NCI-H82 treated with DMSO at 0.1 percent for 48 hours (cell line): ENCODE measurements at regions not wholly inside any gene's neighbourhood (a gene's known extent, or its start where the extent isn't known, plus 50 kb on each side); places are given as distances from the start of the nearest gene placed in this dataset.

Experiments
- DNase-seq: peaks from one replicate; lab custom pipeline; 2025; ENCODE audit not compliant: unreplicated experiment; lab: John Stamatoyannopoulos, UW

DNA sequence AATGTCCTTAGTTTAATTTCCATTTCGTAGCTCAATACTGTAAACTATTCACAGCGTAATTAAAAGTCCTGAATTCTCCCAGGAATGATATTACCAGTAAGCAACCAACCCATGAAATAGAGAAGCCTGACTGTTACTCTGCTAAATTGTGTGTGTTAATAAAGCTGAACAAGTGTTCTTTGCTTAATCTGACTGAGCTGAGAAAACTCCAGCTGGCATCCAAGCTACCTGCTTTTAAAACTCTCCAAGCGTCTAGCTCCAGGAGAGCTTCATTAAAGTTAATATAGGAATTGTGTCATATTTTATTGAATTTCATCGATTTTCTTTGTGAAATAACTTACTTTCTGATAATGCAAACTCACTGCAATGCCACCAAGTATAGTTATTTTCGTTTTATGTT, 524.4 kb downstream of the SLC16A7 start:
- no peak for DNase-seq

DNA sequence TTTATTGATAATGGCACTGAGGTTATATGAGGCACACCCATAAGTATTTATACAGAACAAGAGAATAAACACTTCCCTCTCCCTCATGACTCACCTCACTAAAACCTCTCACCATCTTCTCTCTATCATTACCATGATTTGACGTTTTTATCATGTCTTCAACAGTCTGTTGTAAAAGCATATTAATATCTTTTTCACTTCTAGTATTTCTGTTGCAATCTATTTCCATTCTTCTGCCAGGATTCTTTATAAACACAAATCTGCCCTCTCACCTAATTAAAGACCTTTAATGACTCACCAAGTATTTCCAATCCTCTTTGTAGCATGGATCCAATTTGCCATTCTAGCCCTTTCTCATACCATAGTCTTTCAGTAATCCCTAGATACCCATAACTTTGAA, 527.7 kb downstream of the SLC16A7 start:
- no peak for DNase-seq

DNA sequence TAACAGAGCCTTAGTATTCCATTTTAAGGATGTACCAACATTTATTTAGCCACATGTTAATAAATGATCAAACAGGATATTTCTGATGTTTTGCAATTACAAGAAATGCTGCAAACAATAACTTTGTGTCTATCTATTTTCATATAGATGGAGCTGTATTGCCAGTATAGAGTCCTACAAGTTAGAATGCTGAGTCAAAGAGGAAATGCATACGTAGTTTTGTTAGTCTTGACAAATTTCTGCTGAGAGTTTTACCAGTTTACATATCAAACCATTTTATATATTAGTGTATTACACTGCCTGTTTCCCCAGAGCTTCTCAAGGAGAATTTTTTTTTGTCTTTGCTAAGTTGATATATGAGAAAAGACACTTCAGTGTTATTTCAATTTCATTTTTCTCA, 541.7 kb downstream of the SLC16A7 start:
- no peak for DNase-seq

DNA sequence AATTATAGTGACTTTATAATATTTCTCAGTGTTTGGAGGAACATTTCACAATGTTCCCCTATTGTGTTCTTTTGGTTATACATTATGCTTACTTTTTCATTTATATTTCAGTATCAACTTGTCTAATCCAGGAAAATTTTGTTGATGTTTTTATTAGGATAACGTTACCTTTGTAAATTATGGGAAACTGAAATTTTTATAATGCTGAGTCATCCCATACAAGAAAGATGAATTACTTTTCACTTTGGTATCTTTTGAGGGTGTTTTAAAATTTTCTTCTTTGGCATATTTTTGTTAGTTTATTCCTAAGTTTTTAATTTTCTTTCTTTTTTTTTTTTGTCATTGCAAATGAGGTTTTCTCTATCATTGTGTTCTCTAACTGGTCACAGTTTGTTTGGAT, 542.7 kb downstream of the SLC16A7 start:
- DNase-seq, result no peak

DNA sequence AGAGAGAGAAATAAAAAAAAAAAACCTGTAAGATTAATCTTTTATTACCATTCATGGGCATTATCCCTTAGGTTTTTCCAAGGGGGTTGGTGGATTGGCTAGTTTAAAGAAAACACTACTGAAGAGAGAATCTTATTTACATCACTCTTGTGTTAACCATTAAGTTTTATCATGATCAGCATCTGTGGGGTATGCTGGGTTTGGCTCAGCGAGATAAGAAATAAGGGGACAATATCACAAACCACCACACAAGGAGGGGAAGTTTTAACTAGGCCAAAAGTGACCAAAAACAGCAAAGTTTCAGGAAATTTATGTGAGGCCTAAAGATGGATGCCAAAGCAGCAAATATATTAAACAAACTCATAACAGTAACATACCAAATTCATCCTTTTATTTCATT, 548.6 kb downstream of the SLC16A7 start:
- no peak for DNase-seq

DNA sequence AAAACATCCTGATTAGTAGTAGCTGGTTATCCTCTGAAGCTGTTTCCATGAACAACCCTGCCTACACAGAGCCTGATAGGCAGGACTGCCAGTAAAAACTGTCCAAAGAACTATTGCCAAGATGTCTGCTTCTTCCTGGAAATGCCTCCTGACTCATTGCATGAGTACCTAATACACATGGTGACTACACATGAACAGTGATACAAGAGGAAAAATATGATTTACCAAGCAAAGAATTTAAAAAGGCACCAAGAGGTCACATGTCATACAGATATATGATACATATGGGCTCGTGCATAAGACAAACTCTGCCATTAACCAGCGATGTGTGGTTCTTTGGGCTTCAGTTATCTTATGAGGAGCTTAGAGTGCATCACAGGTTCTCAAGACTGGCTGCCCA, 552.3 kb downstream of the SLC16A7 start:
- no peak for DNase-seq

DNA sequence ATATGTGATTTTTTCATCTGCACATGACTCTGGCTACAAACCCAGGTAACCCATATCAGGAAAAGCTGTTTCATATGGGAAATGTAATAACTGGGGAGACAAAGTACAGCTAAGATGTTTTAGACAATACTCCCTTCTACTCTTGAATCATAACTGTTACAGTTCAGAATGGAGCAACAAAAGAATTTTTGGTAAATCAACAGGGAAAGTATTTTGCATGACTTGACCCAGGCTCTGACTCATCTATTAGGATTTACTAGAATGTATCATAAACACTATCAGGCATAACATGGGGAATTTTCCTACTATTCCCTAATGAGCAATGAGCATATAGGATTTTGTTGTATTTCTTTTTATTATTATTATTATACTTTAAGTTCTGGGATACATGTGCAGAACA, 553.0 kb downstream of the SLC16A7 start:
- DNase-seq, result no peak

DNA sequence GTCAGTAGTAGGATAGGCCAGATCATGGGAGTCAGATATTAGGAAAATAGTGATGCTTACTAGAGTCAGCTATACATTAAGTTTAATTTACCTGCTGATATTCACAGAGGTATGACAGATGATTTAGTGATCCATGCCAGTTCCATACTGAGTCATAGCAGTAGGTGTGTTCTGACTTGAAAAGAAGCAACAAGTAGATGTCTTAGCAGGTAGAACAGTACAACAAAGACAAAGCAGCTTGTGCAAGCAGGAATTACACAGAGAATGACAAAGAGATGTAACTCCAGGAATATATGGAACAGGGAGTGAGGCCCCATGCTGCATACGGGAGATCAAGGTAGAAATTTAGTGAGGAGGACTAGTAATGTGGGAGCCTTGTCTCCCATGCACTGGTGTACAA, 556.9 kb downstream of the SLC16A7 start:
- DNase-seq, result no peak

DNA sequence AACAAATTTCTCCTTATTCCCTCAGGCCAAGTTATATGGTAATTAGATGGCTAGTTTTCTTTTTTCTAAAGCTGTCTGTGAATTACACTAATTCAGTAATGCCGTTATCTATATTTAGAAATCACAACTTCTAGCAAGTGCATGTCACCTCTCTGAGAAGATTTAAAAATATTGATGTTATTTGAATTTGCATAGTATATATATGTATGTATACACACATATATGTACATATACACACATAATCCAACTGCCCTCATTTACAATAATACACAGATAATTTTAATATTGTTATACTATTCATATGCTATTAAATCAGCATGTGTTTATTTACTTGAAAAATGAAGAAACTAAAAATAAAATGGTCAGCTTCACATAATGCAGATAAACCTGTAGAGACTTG, 563.9 kb downstream of the SLC16A7 start:
- DNase-seq, result no peak

DNA sequence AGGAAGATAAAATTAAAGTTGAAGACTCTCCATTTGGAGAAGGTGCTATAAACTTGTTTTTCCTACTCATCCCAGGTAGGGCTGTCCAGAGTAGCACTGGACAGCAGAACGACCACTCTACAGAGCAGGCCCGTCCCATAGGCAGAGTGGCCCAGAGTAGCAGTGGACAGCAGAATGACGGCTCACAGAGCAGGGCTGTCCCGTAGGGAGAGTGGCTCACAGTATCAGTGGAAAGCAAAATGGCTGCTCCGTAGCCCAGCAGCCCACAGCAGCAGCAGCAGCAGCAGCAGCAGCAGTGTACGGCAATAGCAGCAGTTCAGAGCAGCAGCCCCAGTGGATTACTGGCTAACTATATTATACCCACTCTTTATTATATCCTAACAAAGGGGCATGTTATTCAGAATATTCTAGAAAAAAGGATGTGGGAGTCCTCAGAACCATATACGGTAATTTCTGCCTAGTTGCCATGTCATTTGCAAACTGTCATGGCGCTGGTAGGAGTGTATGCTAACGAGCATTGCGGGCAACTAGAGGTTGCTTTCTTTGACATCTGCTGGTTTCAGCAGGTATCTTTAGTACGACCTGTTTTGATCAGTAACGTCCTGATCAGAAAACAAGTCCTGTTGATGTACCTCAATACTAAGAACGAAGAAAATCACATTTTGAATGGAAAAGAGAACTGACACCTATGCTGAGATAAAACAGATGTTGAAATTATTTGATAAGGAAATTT, 567.3 kb downstream of the SLC16A7 start:
- DNase-seq, result no peak

DNA sequence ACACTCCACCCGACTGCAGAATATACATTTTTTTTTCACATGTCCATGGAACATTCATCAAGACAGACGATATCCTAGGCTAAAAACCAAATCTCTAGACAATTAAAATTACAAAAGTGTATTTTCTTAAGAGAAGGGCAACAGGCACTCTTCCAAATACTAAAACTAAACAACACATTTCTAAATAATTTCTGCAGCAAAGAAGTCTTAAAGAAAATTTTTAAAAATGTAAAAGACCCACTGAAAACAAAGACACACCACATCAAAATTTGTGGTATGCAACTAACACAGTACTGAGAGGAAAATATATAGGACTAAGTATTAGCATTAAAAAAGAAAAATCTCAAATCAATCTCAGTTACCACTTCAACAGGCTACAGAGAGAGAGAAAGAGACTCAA, 570.0 kb downstream of the SLC16A7 start:
- DNase-seq, result no peak

DNA sequence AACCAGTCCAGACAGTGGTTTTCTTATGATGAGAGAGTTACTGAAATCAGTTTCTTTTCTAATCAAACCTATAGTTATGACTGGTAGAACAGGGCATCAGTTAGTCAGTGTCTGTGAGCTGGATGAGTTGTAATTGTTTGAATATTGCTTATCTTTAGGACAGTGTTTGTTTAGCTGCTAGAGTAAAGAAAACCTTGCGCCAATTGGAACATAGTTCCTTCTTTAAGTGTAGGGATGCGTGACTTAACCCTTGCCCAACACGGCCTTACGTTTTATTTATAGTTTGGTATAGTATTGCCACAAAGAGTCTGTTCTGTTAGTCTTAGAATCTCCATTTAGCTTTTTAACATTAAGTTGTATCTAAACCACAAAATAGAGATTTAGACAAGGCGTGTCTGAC, 572.6 kb downstream of the SLC16A7 start:
- DNase-seq, result no peak

DNA sequence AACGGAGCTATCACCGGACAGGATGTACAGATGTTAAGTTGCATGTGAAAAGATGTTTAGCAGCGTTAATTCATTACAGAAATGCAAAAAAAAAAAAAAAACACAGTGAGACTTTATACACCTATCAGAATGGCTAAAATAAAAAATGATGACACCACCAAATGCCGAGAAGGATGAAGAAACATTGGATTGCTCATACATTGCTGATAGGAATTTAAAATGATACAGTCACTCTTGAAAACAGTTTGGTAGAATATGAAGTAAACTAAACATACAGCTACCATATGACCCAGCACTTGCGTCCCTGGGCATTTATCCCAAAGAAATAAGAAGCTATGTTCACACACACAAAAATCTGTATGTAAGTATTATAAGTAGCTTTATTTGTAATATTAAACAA, 574.1 kb downstream of the SLC16A7 start:
- no peak for DNase-seq

DNA sequence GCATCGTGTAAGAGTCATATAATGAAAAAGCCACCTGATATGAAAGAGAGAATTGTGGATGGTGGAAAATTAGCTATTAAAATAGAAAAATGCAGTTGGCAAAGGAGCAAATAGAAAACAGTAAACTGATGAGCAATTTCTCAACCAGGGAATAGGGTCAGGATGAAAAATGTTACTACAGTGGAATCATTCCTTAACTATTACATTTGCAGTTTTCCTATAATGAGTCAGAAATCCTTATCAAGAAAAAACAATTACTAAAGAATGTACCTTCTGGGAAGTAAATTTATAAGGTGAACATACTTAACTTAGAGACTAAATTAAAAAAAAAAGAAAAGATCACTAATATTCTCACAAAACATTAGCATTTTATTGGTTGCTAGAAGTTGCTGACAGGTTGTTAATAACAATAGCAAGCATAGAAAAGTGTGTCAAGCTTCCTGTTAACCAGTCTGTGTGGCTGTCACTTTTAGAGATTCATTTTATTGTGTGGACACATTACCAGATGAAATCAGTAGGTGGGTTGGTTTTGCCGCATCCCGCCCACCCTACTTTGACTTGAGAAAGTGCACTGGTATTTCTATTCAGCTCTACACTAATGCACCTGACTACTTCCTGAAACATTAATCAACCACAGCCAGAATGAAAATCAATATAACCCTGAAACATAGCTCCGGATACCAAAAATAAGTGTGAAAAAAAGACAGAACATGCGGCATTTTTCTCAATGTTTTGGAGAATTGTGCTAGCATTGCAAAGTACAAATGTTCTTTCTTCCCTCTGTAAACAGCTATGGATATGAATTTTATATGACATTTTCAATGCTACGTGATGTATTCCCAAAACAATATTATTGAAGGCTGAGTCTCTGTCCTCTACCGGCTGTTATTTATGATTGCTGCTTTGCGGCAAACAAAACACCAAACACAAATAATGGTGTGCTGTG, 576.7 kb downstream of the SLC16A7 start:
- no peak for DNase-seq

DNA sequence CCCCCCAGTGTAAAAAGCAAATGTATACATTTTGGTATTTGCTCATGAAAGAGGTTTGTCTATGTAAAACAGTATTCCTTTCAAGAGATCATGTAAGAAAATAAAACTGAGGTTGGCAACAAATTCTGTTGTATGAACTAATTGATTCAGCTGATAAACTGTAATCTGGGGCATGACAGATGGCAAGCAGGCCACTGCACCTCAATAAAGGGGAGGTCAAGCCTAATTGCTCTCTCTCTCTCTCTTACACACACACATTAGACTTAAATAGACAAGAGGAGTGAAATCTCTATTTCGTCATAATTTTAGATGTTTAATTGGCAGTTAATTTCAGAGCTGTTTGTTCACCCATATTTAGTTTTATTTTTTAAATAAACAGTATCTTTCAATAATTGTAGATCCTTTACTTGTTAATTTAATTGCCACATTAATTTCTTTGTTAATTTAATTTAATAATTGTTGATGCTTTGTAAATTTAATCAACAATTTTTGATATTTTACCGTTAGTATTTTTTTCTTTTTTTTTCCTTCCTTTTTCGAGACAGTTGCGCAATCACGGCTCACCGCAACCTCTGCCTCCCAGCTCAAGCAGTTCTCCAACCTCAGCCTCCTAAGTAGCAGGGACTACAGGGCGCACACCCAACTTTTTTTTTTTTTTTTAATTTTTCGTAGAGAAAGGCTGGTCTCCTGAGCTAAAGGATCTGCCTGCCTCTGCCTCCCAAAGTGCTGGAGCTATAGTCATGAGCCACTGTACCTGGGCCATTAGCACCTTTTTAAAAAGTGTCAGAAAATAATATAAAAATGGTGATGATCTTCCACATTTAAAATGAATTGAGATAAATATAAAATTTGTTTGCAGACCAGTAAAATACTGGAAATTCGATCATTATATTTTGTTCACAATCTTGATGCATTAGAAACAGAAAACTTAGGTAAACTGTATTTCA, 577.7 kb downstream of the SLC16A7 start:
- DNase-seq, result peak; percentile 38

DNA sequence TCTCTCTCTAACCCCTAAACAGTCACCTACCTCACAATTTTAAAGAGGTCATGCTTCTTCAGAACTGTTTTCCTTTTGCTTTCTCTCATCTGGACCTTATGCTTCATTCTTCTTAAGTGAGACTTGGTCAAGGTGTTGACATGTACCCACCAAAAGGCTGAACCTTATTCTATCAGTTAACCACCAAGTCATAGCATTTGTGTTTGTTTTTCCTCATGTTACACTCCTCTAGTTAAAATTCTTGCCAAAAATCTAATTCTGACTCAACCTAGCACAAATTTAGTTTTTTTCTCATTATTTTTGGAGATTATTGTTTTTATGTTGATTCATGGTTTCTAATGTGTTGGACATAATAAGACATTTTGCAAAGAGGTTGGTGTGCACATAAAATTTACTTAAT, 578.6 kb downstream of the SLC16A7 start:
- DNase-seq, result no peak

DNA sequence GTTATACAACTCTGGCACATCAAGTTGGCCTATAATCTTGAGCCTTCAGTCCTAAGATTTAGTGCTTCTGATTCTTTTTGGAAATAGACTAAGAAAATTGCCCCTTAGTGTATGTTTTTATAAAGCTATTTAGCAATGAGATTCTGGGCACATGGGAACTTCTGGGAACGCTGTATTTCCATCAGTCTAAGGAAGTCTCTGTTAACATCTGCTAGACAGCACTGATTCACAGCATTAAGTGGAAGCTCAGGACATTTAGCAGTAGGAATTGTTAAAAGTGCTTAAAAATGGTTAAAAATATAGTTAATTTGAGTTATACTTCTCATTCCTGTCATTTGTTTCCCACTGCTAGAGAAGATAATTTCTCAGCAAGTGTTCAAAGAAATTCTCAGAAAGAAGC, 579.1 kb downstream of the SLC16A7 start:
- no peak for DNase-seq

DNA sequence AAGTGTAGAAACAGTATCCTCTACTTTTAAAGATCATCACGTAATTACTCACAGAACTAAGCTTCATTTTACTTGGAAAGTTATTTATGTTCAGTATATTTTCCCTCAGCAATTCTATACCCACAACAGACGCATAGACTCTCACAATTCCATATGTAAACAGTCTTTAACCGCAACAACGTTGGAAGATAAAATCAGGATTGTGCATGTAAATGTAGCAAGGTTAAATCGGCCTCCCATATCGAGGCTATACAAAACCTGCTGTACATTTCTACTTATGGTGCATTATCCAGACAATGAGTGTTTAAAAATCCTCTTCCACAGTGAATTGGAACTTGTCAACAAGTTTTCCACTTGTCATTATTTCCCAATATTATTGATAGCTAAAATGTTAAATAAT, 581.1 kb downstream of the SLC16A7 start:
- no peak for DNase-seq

DNA sequence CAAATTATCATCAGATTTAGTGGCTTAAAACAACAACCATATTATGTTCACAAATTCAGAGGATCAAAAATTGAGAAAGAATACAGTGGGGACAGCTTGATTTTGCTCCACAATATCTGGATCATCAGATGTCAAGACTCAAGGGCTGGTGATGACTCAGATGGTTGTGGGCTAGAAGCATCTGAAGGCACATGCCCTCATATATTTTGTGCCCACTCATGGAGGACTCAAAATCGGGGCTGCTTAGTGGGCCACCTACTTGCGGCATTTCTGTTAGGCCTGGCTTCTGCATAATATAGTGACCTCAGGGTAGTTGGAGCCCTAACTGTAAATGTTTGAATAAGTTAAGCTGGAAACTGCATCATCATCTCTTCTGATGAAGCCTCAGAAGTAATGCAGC, 584.5 kb downstream of the SLC16A7 start:
- no peak for DNase-seq

DNA sequence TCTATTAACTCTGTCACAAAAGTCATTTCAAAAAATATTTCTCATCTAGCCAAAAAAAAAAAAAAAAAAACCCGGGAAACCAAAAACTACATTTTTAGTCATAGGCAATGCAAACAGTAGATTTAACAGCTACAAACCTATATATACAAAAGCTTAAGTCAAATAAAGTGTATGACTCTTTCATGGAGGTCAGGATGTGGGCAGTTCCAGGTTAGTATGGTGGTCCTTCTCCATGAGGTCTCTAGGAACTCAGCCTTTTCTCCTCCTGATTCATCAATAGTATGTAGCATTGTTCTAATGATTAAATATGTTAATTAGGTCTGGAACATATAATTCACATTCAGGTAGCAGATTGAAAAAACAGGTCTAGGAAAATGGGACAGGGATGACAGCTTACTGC, 586.5 kb downstream of the SLC16A7 start:
- no peak for DNase-seq

DNA sequence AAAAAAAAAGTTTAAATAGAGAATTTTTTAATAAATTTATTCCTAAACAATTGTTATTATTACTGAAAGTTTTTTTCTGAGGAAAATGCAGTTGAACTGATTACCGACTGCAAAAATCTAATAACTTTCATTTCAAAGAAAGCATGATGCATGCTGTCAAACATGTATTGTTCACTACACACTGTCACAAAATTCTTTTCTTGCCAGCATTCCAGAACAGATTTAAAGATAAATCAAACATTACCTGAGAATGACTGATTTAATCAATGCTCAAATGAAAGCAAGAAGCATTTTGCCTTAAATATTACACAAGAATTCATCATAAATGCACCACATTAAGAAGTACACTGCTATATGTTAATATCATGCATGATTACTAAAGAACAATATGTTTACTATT, 588.3 kb downstream of the SLC16A7 start:
- no peak for DNase-seq
